ENCODE measurements at regions not wholly inside any gene's neighbourhood (a gene's known extent, or its start where the extent isn't known, plus 50 kb on each side); places are given as distances from the start of the nearest gene placed in this dataset.
A peak's percentile ranks its signal among the peaks of the same experiment; 100 is the strongest.
"Not testable (repeated sequence)": the region's sequence is repeated elsewhere in the genome, so short reads cannot be mapped to it uniquely, and the experiment has no call there.

DNA sequence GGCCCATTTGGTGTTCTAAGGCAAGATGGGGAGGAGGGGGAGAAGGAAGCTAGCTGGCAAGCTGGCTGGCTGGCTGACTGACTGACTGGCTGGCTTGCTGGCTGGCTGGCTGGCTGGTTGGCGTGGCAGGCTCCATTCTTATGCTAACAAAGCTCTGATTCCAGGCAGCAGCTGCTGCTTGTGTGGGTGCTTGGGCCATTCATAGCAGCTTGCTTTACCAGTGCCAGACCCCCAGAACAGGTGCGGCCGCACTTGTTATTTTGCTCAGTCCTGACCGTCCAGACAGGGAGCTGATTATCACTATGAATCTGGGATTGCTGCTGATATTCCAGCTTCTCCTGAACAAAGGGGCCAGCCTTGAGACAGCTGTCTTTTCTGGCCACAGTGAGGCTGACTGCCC lies 131.2 kb upstream of the PAK3 start:
- DNase-seq: no peak

DNA sequence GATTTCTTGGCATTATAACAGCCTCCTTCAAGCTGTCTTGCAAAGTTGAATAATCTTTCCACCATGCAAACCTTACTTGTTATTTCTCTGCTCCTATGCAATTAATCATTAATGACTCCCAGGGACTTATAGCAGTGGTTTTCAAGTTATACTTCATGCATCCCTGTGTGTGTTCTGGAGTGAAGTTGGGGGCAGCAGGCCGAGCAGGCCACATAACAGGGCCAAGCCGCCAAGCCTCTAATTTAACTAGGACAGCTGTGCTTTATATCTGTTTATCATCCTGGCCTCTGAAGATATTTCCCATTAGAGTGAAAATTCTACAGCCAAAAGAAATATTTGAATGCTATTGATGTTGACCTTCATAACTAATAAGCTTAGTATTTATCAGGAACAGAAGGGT lies 133.5 kb upstream of the PAK3 start:
- DNase-seq: no peak

DNA sequence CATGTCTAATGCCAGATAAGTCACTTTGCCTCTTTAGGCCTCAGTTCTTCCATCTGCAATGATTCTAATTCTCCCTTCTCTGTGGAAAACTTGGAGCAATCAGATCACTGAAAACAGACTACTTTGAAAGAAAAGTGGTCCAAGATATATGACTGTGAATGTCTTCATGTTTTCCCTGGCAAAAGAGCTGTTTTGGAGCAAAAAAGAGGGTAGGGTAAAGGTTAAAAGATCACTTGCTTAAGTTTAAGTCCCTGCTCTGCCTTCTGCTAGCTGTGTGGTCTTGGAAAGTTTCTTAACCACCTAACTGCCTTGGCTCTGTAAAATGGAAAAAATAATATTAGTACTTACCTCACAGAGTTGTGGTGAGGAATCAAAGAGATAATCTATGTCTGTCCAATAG lies 140.3 kb upstream of the PAK3 start:
- DNase-seq: no peak

DNA sequence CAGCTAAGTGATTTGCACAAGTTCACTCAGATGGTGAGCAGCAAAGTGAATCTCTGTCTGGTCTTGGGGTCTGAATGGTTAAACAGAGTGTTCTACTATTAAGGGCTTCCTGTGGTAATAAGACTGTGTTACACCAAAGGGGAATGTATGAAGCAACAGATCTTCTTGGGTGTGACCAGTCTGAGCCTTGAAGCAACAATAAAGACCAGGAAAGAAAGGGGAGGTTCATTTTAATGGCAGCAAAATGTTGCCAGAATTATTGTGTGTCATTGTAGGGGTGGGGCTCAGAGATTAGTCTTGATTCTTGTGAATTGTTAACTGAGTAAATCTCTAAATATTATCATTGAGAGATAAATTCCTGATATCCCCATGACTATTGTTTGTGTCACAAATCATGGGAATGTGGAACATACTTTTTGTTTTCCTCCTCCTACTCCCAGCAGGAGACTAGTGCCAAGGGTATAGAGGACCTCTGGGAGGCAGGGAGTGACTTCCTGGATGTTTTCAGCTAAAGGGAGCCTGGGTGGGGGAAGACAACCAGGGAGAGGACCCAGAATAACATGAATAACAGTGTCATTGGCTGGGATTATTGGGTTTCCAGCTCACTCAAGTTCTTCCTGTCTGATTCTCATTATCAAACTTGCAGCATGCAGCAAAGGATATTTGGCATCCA lies 141.4 kb upstream of the PAK3 start:
- no peak for DNase-seq

DNA sequence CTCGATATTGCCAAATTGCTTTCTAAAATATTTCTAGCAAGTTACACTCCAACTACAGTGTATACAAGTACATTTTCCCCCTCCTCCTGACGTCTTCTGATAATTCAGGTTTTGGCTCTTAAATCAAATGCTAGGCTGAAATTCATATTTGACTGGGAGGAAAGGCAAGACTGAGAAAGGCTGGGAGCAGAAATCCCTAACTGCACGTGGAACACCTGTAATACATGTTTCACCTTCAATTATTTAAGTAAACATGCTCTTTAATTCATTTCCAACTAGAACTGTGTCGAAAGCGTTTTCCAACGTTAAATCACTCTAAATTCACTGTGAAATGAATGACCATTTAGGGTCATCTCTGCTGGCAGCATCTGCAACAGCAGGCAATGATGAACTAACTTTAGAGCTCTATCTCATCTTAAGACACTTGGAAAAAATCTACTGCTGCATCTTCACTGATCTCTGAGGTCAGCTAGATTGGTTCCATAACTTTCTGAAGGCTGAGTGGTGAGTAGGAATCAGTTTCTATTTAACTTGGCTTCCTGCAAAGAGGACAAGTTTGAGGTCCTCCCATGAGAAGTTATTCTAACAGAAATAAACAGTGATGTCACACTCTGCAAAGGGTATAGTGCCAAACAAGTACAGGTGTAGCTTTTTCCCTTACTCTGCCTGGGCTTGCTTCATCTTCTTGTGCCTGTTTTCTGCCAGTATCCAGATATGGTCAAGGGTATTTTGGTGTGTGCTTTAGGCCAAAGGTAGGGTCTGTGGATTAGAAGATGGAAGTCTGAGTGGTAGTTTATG lies 144.3 kb upstream of the PAK3 start:
- no peak for DNase-seq

DNA sequence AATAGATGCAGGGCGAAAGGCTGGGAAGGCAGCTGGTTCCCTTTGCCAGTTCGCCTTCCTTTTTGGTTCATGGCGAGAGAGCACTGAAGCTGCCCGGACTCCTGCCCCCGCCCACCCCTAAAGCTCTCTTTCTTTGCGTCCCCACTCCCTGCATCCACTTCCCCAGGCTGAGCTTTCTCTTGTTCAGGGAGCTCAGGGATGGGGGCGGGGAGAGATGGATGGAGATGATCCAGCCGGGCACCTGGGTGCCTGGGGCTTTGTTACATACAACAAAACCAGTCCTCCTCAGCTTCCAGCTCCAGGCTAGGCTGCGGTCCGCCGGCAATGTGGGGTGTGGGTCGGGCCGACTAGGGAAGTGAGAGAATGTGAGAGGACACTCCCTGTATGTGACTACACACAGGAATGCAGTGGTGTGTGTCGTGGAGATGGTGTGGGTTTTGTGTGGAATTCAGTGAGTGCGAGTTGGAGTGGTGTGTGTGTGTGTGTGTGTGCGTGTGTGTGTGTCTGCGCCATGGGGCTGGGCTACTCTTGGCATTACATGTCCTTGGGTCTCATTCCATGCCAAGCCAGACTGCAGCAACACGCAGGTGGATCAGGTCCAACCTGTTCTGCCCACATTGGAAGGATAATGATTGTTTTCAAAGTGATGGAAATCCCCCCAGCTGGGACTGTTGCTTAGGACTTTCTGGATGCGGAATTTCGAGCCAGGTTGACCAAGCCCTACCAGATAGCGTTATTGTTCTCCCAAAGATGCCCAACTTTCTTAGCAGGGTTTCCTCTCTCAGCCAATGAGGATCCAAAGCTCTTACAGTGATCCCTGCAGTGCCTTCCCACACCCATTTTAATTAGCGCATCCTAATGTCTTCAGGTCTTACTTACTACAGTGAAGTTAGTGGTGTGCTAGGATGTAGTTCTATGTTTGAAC lies 149.4 kb upstream of the CHRDL1 start:
- no peak for DNase-seq

DNA sequence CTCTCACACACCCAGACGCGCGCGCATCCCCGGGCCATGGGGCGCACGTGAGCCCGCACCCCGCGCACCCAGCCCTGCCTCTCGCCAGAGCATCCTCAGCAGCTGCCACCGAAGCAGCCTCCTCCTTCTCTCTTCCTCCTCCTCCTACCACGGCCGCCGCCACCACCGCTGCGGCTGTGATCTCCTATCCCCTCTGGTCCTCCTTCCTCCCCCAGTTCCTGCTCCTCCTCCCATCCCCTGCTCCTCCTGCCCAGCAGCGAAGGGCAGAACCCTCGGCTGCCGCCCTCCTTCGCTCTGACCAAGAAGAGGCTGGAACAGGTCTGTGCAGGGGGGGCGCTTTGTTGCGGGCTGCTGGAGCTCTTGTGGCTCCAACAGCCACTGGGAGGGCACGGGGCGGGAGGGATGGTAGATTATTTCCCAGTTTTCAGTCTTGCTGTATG lies 148.7 kb upstream of the CHRDL1 start:
- peak in 1 of 2 experiments; percentile 7 for DNase-seq

DNA sequence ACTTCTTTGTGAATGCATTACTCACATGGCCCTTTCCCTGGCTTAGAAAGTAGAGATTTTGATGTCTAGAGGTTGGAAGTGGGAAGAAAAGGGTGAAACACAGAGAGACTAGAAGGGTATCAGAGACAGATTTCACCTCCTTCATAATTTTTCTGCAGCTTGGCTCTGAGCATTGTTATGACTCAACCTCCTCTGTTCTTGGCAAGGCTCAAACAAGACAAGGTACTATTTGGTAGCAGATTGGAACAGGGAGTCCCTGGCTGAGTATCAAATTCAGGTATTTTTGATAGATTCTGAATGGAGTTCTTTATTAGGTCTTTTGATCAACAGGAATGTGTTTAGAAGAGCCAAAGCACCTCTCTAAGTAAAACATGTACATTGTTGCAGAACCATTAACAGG lies 146.3 kb upstream of the CHRDL1 start:
- no peak for DNase-seq

DNA sequence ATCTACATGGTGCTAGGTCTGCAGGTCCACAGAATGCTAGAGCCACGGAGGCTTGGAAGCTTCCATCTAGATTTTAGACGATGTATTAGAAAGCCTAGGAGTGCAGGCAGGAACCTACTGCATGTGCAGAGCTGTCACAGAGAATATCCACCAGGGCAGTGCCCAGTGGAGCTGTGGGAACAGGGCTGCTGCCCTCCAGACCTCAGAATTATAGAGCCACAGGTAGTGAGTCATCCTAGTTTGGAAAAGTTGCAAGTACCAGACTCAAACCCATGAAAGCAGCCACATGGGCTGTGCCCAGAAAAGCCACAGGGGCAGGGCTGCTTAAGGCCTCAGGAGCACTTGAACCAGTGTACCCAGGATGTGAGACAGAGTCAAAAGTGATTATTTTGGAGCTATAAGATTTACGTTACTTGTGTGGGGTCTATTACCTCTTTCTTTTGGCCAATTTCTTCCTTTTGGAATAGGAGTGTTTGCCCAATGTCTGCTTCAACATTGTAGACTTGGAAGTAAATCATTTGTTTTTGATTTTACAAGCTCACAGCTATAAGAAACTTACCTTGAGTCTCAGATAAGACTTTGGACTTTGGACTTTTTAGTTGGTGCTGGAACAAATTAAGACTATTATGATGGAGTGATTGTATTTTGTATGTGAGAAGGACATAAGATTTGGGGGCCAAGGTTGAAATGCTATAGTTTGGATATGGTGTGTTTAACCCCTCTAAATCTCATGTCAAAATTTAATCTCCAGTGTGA lies 143.5 kb upstream of the CHRDL1 start:
- no peak for DNase-seq

DNA sequence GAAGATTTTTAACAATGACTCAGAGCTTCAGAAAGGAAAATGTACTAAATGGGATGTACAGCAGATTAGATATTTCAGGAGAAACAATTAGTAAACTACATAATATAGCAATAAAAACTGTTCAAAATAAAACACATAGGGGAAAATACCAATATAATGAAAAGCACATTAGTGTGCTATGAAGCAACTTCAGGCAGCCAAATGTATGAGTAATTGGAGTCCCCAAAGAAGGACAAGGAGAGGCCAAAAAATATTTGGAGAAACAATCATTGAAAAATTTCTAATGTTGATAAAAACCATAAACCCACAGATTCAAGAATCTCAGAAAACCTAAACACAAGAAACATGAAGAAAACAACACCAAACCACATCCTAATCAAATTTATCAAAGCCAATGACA lies 129.3 kb upstream of the CHRDL1 start:
- DNase-seq: no peak

DNA sequence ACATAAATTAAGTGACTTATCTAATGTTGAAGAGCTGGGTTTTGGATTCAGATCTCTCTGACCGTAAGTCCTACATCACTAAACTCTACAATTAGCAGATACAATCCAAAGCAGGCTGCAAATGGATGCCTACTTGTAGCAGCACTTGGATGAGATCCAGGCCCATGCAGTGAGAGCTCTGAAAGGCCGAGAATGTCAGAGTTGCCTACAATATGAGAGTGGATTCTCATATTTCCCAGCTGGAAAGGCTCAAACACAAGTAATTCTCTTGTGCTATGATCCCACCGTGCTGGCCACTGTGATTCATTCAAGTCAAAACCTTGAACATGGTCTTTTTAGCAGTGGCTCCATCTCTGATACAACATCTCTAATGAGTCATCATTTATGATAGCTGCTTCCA lies 125.4 kb upstream of the CHRDL1 start:
- DNase-seq: no peak

DNA sequence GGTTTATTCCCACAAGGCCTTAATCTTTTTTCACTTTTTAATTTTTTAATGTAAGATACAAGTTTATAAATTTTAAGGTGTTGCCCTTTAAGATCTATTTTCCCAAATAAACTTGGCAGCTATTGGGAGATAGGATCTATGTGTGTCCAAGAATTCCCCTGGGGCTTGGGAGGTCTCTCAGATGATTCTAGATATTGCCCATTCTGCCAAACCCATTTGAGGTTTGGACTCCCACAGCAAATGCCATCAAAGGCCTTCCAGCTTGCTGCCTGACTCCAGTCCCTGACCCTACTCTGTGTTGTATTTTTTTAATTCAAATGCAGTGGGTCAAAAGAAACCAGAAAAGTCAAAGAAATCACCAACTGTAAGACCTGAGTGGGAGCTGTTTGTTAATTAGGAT lies 120.0 kb upstream of the CHRDL1 start:
- DNase-seq: no peak

DNA sequence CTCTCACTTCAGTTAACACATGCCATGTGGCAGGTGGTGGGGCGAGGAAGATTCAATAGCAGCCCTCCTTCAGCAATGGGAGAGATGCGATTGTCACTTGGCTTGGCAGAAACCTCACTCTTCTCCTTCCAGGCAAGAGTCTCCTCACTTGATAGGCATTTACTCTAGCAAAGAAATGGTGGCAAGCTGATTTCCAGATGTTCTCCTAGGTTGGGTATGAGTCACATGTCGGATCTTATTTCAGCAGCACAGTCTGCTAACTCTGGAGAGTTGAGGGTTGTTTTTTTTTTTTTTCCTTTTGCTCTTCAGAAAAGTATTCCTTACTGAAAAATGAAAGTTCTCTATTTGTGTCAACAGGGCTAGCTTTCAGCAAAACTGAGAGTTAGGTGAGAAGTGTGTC lies 119.5 kb upstream of the CHRDL1 start:
- no peak for DNase-seq

DNA sequence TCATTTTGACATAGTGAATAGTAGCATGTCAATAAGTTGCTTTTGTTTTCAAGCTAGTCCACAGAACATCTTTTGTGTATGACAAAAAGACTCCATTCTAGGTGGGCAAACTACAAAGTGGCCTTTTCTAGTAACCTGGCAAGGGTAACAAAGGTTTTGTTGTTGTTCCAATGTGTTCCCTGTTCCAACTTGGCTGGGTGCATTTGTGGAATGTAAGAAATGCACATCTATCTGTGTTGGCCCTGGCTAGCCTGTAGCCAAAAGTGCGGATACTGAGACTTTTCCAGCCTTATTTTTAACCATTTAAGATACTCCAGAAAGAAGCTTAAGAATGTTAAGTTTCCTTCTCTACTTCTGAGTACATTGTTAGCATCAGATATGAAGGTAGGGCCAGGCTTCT lies 118.7 kb upstream of the CHRDL1 start:
- DNase-seq: no peak

DNA sequence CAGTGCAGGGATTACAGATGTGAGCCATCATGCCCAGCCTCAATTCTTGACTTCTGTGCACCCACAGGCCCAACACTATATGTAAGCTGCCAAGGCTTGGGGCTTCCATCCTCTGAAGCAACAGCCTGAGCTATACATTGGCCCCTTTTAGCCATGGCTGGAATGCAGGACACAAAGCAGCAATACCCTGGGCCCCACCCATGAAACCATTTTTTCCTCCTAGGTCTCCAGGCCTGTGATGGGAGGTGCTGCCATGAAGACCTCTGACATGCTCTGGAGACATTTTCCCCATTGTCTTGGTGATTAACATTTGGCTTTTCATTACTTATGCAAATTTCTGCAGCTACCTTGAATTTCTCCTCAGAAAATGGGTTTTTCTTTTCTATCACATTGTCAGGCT lies 109.1 kb upstream of the CHRDL1 start:
- not testable (repeated sequence) for DNase-seq

DNA sequence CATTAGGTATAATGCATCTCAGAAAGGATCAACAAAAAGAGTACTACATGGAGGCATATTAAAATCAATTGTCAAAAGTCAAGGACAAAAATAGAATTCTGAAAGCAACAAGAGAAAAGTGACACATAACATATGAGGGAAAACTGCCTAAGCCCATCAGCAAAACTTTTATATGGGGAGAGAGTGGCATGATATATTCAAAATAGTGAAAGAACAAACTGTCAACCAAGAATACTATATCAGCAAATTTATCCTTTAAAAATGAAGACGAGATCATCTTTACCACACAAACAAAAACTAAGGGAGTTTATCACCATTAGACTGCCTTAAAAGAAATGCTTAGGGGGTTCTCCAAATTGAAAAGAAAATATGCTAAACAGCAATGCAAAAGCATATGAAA lies 86.4 kb upstream of the CHRDL1 start:
- DNase-seq: no peak

DNA sequence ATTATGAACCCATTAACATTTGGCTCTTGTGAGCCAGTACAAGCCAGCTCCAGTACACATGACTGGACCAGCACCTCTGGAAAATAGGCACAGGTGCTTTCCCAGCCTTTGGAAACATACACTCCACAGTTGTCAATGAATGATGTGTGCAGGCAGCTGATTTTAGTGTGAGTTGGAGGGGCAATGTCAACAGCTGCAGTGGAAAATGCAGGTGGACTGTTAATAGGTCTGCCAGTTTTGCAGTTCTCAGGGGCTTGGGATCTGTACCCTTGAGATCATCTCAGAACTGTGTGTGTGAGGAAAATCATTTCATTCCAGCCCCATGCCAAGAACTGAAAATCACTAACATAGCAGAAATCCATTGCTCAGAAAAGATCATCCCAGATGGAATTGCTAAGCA lies 81.7 kb upstream of the CHRDL1 start:
- DNase-seq: no peak

DNA sequence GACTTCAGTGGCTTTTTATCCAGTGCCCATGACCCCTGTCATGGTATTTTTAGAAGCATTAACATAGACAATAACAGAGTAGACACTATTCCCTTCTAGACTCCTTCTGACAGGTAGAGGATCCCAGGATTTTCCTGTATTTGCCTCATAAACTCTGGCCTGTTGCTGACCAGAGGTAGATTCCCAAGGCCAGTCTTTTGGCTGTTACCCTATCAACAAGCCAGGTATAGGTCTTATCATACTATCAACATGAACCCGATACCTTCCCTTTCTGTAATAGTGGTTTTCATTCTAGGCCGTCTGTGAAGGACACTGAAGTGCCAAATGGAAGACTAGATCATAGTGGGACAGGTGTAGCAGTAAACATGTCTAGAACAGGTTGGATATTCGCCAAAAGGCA lies 76.2 kb upstream of the CHRDL1 start:
- no peak for DNase-seq

DNA sequence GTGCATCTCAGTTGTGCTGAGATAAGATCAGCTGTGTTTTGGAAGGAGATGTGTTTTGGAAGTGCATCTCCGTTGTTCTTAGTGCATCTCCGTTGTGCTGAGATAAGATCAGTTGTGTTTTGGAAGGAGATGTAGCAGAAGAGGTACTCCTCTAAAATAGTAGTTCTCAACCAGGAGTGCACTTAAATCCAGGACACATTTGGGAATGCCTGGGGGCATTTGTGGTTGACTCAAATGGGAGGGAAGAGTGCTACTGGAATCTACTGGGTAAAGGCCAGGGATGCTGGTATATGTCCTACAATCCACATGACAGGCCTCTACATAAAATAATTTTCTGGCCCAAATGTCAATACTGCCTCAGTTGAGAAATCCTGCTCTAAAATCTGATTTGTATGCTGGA lies 70.8 kb upstream of the CHRDL1 start:
- no peak for DNase-seq

DNA sequence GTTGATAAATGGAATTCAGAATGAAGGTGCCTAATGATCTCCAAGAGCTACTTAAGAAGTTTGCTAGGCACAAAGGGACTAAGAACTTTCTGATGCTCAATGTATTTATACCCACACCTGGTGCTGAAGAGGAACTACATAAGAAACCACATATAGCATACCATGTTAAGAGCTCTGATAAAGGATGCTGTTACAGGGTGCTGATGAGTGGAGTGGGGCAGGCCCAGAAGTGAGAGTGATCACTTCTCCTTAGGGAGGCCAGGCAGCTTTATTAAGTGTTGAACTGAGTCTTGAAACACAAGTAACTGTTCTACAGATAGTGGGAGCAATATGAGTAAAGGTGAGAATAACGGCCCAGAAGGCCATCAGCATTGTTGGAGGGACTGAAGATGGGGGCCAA lies 68.3 kb upstream of the CHRDL1 start:
- DNase-seq: no peak

DNA sequence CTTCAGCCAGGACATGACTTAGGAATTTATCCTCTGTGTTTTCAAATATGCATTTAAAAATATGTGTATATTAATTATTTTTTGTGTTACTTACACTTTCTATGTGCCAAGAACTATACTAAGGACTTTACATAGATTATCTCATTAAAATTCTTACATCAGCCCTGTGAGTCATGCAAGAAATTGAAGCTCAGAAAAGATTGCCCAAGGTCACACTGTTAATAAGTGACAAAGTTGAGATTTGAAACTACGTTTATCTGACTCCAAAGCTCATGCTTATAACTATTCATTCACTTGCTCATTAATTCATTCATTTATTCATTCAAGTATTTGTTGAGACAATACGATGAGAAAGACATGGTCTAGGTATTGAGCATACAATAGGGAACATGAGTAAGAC lies 62.9 kb upstream of the CHRDL1 start:
- no peak for DNase-seq

DNA sequence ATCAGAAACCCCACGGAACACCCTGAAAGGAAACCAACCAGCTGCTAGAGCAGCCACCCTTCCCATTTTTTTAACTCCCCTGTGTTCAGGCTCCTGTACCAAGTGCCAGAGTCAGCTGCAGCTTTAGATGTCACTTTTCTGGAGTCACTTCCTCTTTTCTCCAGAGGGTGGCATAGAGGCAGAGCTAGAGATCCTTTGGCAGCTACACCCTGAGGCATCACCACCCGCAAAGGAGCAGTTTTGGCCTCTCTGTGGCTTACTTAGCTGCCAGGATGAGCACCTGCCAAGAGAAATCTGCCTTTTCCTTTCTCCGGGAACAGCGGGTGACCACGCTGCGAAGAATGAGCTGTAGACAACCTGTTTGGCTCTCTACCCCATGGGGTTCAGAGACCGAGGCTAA lies 58.0 kb upstream of the CHRDL1 start:
- DNase-seq: peak; percentile 47 to 49

DNA sequence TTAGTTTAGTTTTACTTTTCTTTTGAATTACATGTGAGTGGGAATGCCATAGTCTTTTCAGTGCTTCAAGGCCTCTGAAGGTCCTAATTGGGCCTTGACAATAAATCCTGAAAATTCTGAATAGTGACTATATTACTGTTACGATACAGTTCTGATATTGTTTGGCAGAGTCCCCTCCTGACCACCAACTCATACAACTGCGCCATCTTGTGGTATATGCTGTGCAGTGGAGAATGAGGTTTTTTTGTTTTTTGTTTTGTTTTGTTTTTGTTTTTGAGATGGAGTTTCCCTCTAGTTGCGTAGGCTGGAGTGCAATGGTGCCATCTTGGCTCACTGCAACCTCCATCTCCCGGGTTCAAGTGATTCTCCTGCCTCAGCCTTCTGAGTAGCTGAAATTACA lies 56.6 kb upstream of the CHRDL1 start:
- DNase-seq: peak; percentile 1 to 9
